CD4-positive, alpha-beta T cell treated with Interleukin-21 for 1 hour (primary cell): ENCODE measurements at regions not wholly inside any gene's neighbourhood (a gene's known extent, or its start where the extent isn't known, plus 50 kb on each side); places are given as distances from the start of the nearest gene placed in this dataset.

ENCODE experiments used
- DNase-seq: peaks from one replicate; pipeline ENCODE4 v3.0.0-alpha.2; 2020

- peak; percentile 12 for DNase-seq
Observed at GRCh38 chr13:73998631-73999030, 135.6 kb downstream of the KLF12 start.

- no peak for DNase-seq
Observed at GRCh38 chr13:73997964-73998363, 136.2 kb downstream of the KLF12 start.

DNA sequence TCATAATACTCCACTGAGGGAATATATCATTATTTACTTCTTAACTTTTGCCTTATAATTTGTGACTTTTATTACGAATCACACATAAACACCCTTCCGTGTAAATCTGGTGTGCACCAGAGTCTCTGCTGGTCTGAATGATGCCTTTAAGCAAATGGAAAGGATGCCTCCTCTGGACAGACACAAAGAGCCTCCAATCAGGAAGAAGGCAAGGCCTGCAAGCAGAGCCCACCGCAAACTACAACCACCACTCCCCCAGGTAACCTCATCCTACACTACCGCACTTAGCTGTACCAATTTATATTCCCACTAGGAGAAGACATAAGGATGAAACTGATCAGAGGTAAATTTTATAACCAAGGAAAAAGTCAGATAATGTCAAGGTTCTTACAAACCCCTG is 137.6 kb downstream of the KLF12 start:
- no peak for DNase-seq

DNA sequence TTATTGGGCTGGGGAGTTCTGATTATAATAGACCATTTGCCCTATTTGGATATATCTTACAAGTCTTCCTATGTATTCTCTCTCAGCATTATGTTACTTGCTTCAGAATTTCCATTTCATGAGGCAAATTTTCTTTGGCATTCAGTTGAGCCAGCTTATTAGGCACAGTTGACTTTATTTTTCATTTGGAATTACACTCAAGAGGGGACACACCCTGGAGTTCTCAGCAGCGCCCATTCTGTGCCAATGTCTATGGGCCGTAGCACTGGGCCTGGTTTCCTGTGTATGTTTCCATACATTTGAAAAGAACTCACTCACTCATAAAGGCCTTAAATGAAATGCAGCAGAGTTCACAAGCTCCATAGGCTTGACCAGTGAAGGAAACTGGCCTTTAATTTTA is 138.5 kb downstream of the KLF12 start:
- no peak for DNase-seq

- no peak for DNase-seq
Observed at GRCh38 chr13:73993661-73994060, 140.5 kb downstream of the KLF12 start.

- no peak for DNase-seq
Observed at GRCh38 chr13:73991884-73992283, 142.3 kb downstream of the KLF12 start.

GRCh38 chr13:73991384-73991783 is 142.8 kb downstream of the KLF12 start:
- no peak for DNase-seq

DNA sequence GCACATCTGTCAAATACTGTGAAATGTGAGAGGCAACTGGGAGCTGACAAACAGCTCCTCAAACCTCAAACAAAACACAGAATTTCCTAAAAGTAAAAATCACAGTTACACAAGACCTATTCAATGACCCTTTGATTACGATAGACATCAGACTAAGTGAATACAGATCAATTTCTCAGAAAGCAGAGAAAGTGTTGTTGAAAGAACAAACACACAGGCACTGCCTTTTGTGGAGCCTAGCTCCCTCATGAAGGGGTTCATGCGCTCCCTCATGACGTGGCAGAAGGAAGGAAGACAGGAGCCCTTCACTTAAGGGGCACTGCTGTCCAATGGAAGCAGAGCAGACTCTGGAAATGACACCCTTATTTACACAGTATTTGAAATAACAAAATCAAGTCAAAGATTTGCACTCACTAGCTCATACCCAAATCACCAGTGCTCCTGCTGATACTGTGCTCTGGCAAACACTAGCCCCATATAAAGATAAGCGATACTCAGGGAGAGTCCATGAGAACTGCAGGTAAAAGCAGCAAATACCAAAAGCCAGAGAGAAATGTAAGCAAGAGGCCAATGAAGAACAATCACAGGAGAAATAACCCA is 144.9 kb downstream of the KLF12 start:
- no peak for DNase-seq

DNA sequence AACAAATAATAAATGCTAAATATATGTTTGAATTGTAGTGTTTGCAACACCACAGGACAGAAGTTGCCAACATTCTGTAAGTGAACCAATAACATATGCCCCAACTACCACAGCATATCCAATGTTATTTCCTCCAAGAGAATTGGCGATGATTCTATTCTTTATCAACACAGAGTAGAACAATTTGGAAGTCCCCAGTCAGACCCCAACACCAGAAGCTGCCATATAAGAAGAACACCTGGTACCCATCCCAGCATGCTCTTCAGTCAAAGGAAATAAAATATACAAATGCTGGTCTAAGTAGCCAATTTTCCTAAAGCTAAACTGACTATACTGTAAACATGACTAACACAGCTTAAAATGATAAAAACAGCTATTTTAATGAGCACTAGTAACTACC is 145.7 kb downstream of the KLF12 start:
- DNase-seq, result no peak

GRCh38 chr13:73987618-73988017 is 146.6 kb downstream of the KLF12 start:
- no peak for DNase-seq

DNA sequence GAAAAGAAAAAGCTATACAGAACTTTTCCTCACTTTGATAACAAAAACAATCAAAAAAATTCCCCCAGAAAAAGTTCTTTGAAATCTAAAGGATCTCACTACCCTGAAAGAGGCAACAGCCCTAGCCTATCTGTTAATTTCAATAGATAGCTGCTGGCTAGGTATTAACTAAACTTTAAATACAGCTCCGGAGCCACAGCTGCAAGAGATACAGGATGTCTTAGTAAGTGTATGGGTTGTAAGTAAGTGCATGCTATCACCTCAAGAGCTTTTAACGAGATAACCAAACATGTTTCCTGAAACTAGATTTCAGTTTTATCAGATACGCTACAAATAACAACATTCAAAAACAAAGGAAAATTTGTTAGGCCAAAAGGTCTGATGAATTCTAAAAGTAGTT is 148.4 kb downstream of the KLF12 start:
- peak; percentile 33 for DNase-seq

DNA sequence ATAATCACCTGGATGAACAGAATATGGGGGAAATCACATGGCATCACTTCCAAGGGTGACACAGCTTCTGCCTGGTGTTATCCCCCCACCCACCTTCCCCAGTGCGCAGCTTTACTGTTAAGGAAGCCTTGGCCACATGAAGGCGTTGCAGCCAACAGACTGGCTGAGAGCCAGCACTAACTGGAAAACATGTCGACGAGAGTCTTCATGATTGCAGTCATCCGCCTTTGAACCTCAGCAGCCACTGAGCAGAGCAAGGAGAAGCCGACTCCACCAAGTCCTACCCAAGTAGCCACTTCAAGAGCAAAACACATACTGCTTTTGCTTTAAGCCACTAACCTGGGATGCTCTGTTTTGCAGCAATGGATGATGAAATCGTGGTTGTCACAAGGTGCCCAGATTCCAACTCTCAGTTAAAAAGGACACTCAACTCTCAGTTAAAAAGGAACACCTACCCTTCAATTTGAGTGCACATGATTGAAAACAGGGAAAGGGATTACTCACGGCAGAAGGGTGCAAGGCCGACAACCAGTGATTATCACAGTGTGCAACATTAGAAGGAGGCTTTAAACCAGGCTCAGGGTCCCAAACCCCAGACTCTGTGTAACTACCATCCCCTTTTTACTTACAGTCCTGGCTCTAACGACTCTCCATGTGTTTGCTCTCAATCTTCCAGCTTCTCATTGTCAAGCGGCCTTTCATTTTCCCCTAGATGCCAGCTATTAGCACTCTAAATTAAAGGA is 149.1 kb downstream of the KLF12 start:
- DNase-seq, result peak; percentile 82

GRCh38 chr13:73984201-73984600 is 150.0 kb downstream of the KLF12 start:
- no peak for DNase-seq

DNA sequence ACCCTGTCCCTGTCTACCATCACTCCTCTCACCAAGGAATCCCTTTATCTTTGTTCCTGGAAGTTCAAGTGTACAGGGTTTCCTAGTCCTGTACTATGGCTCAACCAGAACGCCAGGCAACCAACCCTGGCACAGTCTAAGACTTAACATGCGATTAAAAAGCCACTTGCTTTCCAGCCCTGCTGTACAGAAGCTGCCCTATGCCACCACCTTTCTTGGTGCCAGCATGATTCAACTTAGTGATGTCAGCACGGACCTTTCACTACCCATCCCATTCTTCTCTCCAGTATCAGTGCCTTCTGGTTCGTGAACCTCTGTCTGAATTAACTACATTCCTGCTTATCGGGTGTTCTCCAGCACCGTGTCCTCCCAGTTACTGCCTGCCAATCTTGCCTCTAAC is 151.1 kb downstream of the KLF12 start:
- no peak for DNase-seq

DNA sequence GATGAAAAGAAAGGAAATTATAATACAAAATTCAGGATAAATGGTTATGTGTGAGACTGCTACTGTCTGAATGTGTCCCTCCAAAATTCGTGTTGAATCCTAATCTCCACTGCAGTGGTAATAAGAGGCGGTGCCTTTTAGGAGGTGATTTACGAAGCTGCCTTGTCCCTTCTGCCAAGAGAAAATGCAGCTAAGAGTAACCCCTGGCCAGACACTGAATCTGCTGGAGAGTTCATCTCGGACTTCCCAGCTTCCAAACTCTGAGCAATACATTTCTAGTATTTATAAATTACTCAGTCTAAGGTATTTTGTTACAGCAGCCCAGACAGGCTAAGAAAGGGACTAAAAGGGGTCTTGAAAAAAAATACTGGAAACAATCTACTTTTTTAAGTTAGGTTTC is 152.6 kb downstream of the KLF12 start:
- DNase-seq, result no peak

GRCh38 chr13:73975767-73976166 is 158.4 kb downstream of the KLF12 start:
- DNase-seq, result no peak

GRCh38 chr13:73974051-73974450 is 160.2 kb downstream of the KLF12 start:
- no peak for DNase-seq

DNA sequence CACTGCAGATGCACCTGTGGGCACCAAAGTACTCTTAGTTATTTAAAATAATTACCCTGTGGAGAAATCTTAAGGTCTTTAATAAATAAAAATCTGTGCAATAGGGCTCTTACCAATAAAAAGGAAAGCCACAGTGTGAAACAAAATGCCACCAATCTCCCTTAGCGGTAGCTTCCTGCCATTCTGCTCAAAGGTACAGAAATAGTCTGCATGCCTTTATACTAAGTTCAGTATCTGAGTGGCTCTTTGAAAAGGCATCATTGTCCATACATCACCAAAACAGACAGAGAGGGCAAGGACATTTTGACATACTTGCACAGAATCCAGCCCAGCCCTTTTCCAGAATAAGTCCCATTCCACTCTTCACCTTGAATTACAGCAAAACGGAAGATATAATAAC is 161.0 kb downstream of the KLF12 start:
- peak; percentile 15 for DNase-seq

DNA sequence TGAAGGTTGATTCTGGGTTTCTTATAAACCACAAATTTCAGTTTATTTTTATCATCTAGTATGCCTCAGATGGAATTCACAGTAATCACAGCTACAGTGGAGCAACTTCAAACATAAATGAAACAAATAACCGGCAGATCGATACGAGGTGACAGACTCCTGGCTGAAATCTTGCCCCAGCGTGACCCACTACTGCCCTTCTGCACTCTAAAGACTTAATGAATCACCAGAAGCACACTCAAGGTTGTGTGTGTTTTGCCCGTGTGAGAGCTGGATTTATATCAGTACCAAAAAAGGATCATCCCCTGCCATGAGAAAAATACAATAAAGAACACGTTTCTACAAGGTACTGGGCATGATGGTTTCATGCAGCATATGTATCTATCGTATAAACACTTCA is 161.7 kb downstream of the KLF12 start:
- no peak for DNase-seq

DNA sequence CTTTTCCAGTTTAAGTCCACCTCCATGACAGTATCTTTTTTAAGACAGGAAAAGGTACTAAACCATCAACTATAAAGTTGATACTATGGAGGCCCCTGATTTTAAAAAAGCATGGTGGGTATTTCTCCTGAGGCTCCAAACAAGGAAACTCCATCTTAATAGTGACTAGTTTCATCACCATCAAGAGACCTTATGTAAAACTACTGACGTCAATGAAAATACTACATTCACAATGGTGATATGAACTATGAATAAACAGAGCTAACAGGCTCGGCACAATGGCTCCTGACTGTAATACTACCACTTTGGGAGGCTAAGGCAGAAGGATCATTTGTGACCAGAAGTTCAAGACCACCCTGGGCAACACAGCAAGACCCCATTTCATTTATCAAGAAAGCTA is 162.7 kb downstream of the KLF12 start:
- no peak for DNase-seq

- DNase-seq, result no peak
Observed at GRCh38 chr13:73970421-73971055, 163.7 kb downstream of the KLF12 start.

- no peak for DNase-seq
Observed at GRCh38 chr13:73967397-73968165, 166.6 kb downstream of the KLF12 start.

DNA sequence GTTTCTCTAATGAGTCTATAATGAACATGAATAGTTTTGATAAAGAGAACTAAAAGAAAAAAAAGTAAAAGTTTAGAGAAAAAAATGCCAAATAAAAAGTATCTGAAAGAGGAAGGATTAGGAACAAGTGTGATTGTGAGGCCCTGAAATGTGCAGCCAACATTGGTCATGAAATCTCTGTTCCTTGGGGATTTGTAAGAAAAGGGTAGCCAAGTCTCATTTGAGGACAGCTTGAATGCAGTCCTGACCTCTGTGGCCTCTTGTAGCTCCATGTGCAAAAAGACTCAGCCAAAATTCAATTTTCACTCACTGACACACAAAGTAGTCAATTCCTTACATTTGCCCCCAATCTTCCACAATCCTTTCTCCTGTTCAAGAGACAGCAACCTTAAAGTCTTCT is 167.9 kb downstream of the KLF12 start:
- DNase-seq, result no peak

GRCh38 chr13:73962284-73962683 is 171.9 kb downstream of the KLF12 start:
- no peak for DNase-seq
